ENCODE measurements at regions not wholly inside any gene's neighbourhood (a gene's known extent, or its start where the extent isn't known, plus 50 kb on each side); places are given as distances from the start of the nearest gene placed in this dataset.
"Not testable (repeated sequence)": the region's sequence is repeated elsewhere in the genome, so short reads cannot be mapped to it uniquely, and the experiment has no call there.

DNA sequence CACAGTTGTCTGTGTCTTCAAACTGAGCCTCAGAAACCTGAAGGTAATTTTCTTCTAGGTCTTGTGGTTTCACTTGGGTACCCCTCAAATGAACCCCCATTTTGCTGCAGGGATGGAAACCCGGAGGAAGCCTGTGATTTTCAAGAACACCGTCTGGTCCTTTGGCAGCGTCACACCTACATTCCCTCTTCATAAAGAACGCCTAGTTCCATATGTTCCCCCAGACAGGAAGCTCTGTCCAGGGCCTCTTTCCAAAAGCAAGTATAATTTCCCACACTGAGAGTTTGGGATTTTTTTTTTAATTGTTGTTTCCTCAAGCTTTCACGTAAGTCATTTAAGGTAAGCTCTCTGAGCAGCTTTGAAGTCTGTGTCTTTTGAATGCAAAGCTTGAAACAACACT is 515.0 kb downstream of the TMEM114 start (continued):
- TF ChIP-seq, protein P1, sequence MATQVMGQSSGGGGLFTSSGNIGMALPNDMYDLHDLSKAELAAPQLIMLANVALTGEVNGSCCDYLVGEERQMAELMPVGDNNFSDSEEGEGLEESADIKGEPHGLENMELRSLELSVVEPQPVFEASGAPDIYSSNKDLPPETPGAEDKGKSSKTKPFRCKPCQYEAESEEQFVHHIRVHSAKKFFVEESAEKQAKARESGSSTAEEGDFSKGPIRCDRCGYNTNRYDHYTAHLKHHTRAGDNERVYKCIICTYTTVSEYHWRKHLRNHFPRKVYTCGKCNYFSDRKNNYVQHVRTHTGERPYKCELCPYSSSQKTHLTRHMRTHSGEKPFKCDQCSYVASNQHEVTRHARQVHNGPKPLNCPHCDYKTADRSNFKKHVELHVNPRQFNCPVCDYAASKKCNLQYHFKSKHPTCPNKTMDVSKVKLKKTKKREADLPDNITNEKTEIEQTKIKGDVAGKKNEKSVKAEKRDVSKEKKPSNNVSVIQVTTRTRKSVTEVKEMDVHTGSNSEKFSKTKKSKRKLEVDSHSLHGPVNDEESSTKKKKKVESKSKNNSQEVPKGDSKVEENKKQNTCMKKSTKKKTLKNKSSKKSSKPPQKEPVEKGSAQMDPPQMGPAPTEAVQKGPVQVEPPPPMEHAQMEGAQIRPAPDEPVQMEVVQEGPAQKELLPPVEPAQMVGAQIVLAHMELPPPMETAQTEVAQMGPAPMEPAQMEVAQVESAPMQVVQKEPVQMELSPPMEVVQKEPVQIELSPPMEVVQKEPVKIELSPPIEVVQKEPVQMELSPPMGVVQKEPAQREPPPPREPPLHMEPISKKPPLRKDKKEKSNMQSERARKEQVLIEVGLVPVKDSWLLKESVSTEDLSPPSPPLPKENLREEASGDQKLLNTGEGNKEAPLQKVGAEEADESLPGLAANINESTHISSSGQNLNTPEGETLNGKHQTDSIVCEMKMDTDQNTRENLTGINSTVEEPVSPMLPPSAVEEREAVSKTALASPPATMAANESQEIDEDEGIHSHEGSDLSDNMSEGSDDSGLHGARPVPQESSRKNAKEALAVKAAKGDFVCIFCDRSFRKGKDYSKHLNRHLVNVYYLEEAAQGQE (IDR thresholded peaks at IDR 0.05; ENCODE audit: low read depth): no peak
- TF ChIP-seq EZH2 (IDR thresholded peaks at IDR 0.05) (no peak), POLR2A (IDR thresholded peaks at IDR 0.05; ENCODE audit: borderline replicate concordance, extremely low read depth, insufficient read depth, insufficient read length) (no peak), JUND (IDR thresholded peaks at IDR 0.05) (no peak)

DNA sequence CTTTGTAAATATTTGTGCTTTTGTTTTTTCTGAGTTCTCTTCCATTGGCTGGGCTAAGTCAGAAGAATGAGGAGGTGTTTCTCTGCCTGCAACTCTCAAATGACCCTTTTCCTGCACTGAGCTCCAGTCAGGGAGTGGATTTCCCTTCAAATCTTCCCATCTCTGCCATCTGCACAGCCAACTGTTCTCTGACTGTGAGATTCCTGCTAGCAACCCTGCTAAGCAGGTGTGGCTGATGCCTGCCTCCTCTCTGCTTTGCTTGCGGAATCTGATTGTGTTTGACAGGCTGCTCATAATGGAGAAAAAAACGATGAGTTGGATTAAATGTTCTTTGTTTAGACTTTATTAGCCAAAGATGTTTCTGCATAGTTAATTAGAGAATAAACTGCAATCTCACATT is 519.8 kb downstream of the TMEM114 start:
- intact Hi-C loops (cut with micrococcal nuclease): no loop called here
- Histone ChIP-seq H3K9me2 (ENCODE audit: insufficient read depth) (no peaks in the 10 kb centered on the region), H4K20me1 (ENCODE audit: insufficient read depth) (no peaks in the 10 kb centered on the region; the same call in 1 of the 2 replicates), H3K4me2 (ENCODE audit: low read length) (no peak overlapping the region), H3K27me3 (ENCODE audit: insufficient read depth, low read length) (no peaks in the 10 kb centered on the region), H3K9me3 (ENCODE audit: control insufficient read depth in 1 of 2, insufficient read depth in 1 of 2, low read depth in 1 of 2, low read length in 2 of 2) (peaks cover 11 to 18% of the 10 kb centered on the region in 2 experiments; a peak in 2 of 4 replicates), H3K4me1 (ENCODE audit: control insufficient read depth in 1 of 2, insufficient read depth in 2 of 2, low read length in 2 of 2) (no peaks in the 10 kb centered on the region), H3K4me3 (replicated peaks in 1 of 2; ENCODE audit: low read depth in 1 of 2, low read length in 2 of 2) (no peak overlapping the region), H3K36me3 (ENCODE audit: control insufficient read depth in 1 of 2, insufficient read depth in 2 of 2, low read length in 2 of 2) (no peaks in the 10 kb centered on the region), H3K79me2 (ENCODE audit: insufficient read depth, low read length) (no peaks in the 10 kb centered on the region), H2AFZ (ENCODE audit: low read depth, low read length, poor library complexity, severe bottlenecking) (no peak overlapping the region), H3K9ac (ENCODE audit: low read length) (no peak overlapping the region), H3K27ac (ENCODE audit: low read depth, low read length) (no peak overlapping the region)
- POLR2A ChIA-PET: no interaction called here
- TF ChIP-seq JUND (IDR thresholded peaks at IDR 0.05): no peak
- CTCF ChIA-PET: no interaction called here
- RAD21 ChIA-PET (ENCODE audit: low non-redundant PET in 1 of 2, low total read pairs in 2 of 2, uncharacterized antibody in 2 of 2, unreplicated experiment in 2 of 2): no interaction called here
- DNase-seq (ENCODE audit: low read depth, low spot score) (no peak), ATAC-seq (no peak)
- BruUV-seq (replicated peaks): no TSS peak

DNA sequence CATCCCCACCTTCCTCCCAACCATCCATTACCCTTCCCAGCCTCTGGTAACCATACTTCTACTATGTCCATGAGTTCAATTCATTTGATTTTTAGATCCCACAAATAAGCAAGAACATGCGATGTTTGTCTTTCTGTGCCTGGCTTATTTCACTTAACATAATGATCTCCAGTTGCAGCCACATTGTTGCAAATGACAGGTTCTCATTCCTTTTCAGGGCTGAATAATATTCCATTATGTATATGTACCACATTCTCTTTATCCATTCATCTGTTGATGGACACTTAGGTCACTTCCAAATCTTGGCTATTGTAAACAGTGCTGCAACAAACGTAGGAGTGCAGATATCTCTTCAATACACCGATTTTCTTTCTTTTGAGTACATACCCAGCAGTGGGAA is 522.1 kb downstream of the TMEM114 start:
- H3K9ac ChIP-seq (ENCODE audit: low read length); POLR2A ChIA-PET; H3K79me2 ChIP-seq (ENCODE audit: insufficient read depth, low read length); H4K20me1 ChIP-seq (ENCODE audit: insufficient read depth); H3K4me1 ChIP-seq (ENCODE audit: control insufficient read depth in 1 of 2, insufficient read depth in 2 of 2, low read length in 2 of 2); H2AFZ ChIP-seq (ENCODE audit: low read depth, low read length, poor library complexity, severe bottlenecking); H3K9me2 ChIP-seq (ENCODE audit: insufficient read depth); CTCF ChIA-PET; H3K4me2 ChIP-seq (ENCODE audit: low read length); H3K36me3 ChIP-seq (ENCODE audit: control insufficient read depth in 1 of 2, insufficient read depth in 2 of 2, low read length in 2 of 2); H3K27me3 ChIP-seq (ENCODE audit: insufficient read depth, low read length); BruUV-seq (replicated peaks); intact Hi-C loops (cut with micrococcal nuclease); H3K4me3 ChIP-seq (replicated peaks in 1 of 2; ENCODE audit: low read depth in 1 of 2, low read length in 2 of 2); RAD21 ChIA-PET (ENCODE audit: low non-redundant PET in 1 of 2, low total read pairs in 2 of 2, uncharacterized antibody in 2 of 2, unreplicated experiment in 2 of 2); H3K27ac ChIP-seq (ENCODE audit: low read depth, low read length); ATAC-seq; DNase-seq (ENCODE audit: low read depth, low spot score): not testable (repeated sequence)
- H3K9me3 ChIP-seq (ENCODE audit: control insufficient read depth in 1 of 2, insufficient read depth in 1 of 2, low read depth in 1 of 2, low read length in 2 of 2): peaks cover 12 to 19% of the 10 kb centered on the region in 2 experiments; a peak in 2 of 4 replicates

Measured in HCT116 (cell line).